GM13976 (cell line): ENCODE measurements at regions not wholly inside any gene's neighbourhood (a gene's known extent, or its start where the extent isn't known, plus 50 kb on each side); places are given as distances from the start of the nearest gene placed in this dataset.

Source experiments
- DNase-seq: peaks from one replicate; pipeline ENCODE4 v3.0.0; 2012; ENCODE audit warnings: low spot score
- in situ Hi-C: fragments of 300-500 bp; cut with MboI; formaldehyde crosslinking; loops from one replicate; pipeline ENCODE4 v1.12.0; 2022; ENCODE audit warnings: low sequenced_read_pairs, mixed read lengths, inconsistent platforms; ENCODE audit not compliant: unreplicated experiment
- TF ChIP-seq, protein P1 (sequence below): IDR thresholded peaks from 2 replicates; pipeline ENCODE4 v1.5.1; 2012; ENCODE audit warnings: borderline replicate concordance, mild to moderate bottlenecking; ENCODE audit not compliant: insufficient read depth; ENCODE audit errors: extremely low read depth, missing control alignments, control extremely low read depth

DNA sequence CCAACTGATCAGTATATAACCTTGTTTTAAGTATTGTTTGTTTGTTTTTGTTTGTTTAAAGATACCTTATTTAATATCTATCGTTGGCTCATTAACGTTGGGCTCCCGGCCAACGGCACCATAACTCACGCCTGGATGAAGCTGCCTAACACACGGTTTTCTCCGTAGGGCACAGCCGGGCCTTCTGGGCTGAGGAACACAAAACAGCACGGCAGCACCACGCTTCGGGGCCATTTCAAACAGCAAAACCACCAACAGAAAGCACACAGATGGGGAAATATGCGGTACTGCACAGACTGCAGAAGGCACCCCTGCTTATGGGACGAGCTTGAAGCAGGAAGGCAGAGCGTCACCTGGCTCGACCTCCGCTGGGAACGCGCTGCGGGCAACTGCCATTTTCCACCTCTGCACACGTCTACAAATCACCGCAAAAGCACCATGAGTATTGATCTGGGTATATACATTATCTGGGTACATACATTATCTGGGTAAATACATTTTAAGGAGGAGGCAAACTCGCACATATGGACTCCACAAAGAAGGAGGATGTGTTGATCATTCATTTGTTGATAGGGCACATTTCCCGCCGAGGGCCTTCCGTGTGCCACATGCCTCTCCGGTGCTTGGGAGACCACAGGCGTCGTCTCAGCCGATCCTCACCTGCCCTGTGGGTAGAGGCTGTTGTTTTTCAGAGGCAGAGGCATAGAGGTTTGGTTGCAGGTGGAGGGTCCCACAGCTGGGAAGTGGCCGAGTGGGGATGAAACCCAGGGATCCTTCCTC is 123.7 kb upstream of the ATP2B2 start:
- in situ Hi-C loops, result no loop called here
- no peak for DNase-seq
- TF ChIP-seq, protein P1, sequence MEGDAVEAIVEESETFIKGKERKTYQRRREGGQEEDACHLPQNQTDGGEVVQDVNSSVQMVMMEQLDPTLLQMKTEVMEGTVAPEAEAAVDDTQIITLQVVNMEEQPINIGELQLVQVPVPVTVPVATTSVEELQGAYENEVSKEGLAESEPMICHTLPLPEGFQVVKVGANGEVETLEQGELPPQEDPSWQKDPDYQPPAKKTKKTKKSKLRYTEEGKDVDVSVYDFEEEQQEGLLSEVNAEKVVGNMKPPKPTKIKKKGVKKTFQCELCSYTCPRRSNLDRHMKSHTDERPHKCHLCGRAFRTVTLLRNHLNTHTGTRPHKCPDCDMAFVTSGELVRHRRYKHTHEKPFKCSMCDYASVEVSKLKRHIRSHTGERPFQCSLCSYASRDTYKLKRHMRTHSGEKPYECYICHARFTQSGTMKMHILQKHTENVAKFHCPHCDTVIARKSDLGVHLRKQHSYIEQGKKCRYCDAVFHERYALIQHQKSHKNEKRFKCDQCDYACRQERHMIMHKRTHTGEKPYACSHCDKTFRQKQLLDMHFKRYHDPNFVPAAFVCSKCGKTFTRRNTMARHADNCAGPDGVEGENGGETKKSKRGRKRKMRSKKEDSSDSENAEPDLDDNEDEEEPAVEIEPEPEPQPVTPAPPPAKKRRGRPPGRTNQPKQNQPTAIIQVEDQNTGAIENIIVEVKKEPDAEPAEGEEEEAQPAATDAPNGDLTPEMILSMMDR, result no peak

DNA sequence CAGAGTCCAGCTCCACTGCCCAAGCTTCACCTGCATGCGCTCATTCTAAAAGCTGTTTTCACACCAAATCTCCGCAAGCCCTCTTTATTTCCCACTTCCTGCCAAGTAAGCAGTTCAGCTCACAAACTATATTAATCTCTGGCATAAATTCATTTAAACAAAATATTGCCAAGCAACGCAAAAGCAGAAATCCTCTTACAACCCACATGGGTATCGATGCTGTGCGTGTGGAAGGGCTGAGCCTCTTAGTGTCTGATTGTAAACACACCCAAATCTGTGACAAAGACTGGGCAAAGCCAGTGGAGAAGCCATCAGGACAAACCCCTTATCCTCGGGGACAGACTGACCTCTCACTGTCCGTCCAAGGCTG is 124.3 kb upstream of the ATP2B2 start:
- TF ChIP-seq, protein P1, result no peak
- in situ Hi-C loops, result no loop called here
- no peak for DNase-seq

DNA sequence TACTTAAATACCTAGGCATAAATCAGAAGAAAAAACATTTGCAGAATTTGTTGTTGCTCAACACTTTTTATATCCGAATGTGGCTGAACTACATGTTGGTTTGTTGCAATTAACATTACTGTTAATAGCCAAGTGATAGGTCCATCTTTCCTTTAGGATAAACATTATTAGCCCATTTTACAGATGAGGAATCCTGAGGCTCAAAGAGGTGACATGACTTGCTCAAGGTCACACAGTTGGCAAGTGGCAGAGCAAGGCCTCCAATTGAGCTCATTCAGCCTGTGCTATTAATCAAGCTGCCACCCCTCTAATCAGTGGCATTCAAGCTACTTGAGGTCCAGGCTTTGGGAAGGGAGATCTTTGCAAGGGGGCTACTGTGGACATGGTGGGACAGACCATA is 125.8 kb upstream of the ATP2B2 start:
- TF ChIP-seq, protein P1, result no peak
- in situ Hi-C loops, result no loop called here
- no peak for DNase-seq

DNA sequence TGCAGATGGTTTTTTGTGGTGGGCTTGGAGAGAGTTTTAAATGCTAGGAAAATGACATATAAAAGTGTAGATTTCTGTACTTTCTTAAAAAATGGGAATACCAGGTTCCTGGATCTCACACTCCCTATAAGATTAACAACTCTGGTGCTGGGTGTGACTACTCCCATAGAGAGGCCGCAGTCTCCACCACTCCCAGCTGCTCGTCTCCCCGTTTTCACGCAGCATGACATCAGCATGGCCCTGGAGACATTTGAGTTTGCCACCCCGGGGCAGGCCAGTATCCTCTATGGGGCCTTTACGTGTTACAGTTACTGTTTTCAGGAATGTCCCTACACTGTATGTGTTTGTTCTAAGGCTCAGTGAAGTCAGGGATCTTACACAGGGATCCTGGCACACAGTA is 126.7 kb upstream of the ATP2B2 start:
- in situ Hi-C loops, result no loop called here
- TF ChIP-seq, protein P1, result no peak
- DNase-seq, result no peak

DNA sequence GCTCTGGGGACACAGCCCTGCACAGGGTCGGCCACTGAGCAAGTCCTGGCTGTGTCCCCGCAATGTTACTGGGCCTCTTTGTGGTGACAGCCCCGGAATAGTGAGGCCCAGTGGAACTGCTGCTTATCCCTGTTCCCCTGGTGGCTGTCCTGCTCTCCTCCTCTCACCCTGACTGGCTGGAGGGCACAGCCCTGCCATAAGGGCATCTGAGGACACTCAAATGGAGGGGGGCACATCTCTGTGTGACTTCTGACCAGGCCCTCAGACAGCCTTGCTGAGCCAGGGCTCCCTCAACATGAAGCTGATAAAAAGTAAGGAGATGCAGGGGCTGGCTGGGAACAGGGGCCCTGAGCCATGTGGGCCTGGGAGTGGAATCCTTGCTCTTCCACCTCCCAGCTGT is 127.4 kb upstream of the ATP2B2 start:
- in situ Hi-C loops, result no loop called here
- no peak for DNase-seq
- TF ChIP-seq, protein P1, result no peak

DNA sequence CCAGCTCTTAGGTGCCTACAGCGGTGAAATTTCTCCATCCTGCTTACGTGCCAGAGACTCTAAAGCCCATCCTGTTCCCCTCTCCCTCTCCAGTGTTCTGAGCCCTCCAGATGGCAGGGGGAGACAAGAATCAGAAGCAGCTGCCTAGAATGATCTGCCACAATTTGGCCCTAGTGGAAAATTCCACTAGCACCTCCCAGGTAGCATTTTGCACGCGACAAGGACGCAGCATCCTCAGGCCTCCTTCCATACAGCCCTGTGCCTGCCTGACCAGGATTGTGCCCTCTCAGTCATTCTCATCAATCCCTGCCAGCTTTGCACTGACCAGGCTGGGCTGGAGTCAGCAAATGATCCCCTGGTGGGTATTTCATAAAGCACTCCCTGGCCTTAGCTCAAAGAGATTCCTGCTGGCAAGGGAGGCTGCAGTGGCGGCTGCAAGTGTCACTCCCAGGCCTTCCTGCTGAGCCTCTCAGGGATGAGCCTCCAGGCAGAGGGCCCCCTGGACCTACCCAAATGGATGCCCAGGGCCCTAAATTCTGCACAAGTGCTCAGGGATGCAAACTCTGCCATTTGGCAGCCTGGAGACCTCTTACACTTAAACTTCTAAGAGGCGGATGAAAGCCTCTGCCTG is 130.2 kb upstream of the ATP2B2 start:
- TF ChIP-seq, protein P1, result no peak
- in situ Hi-C loops, result no loop called here
- DNase-seq, result no peak
